Erythroblast (primary cell): ENCODE measurements at regions not wholly inside any gene's neighbourhood (a gene's known extent, or its start where the extent isn't known, plus 50 kb on each side); places are given as distances from the start of the nearest gene placed in this dataset.

Source experiments
- GATA1 ChIP-seq: IDR thresholded peaks from 2 replicates; pipeline ENCODE4 v1.6.1; 2011; ENCODE audit warnings: low read depth, mild to moderate bottlenecking, control low read depth, low read length, moderate library complexity
- POLR2A ChIP-seq: IDR thresholded peaks from 2 replicates; pipeline ENCODE4 v1.6.1; 2011; ENCODE audit warnings: mild to moderate bottlenecking, low read length

GRCh38 chr16:85380002-85380395 lies 233.1 kb upstream of the GSE1 start:
- TF ChIP-seq POLR2A (no peak), GATA1 (no peak)
